ENCODE measurements at regions not wholly inside any gene's neighbourhood (a gene's known extent, or its start where the extent isn't known, plus 50 kb on each side); places are given as distances from the start of the nearest gene placed in this dataset.
"Not testable (repeated sequence)": the region's sequence is repeated elsewhere in the genome, so short reads cannot be mapped to it uniquely, and the experiment has no call there.

GRCh38 chr5:144060091-144060490 is 110.4 kb downstream of the YIPF5 start:
- CTCF ChIA-PET; POLR2A ChIA-PET; H3K36me3 ChIP-seq (replicated peaks in 1 of 2; ENCODE audit: control insufficient read depth in 1 of 2, insufficient read depth in 2 of 2, low read length in 1 of 2); H2AFZ ChIP-seq (ENCODE audit: low read depth); DNase-seq; H3F3A ChIP-seq (replicated peaks; ENCODE audit: insufficient read depth); H3K27me3 ChIP-seq (ENCODE audit: insufficient read depth); H3K9me3 ChIP-seq; H3K4me2 ChIP-seq; H4K20me1 ChIP-seq (ENCODE audit: insufficient read depth); H3K9me2 ChIP-seq; H3K27ac ChIP-seq (ENCODE audit: low read depth in 2 of 2, low read length in 1 of 2); H3K9ac ChIP-seq; H3K79me2 ChIP-seq (ENCODE audit: insufficient read depth); H3K4me3 ChIP-seq (ENCODE audit: low read depth in 2 of 2, low read length in 1 of 2); H3K4me1 ChIP-seq (ENCODE audit: control insufficient read depth in 1 of 2, insufficient read depth in 2 of 2, low read depth in 1 of 2, low read length in 1 of 2): not testable (repeated sequence)
- 94% methylated on average over 2 of the region's 2 CpGs for WGBS (ENCODE audit: low lambda C conversion rate)

GRCh38 chr5:144060598-144060997 is 109.9 kb downstream of the YIPF5 start:
- no peaks in the 10 kb centered on the region for H3F3A ChIP-seq (replicated peaks; ENCODE audit: insufficient read depth)
- H3K4me2 ChIP-seq = no peak overlapping the region
- H3K9ac ChIP-seq = no peak overlapping the region
- no peak overlapping the region for H3K27ac ChIP-seq (ENCODE audit: low read depth in 2 of 2, low read length in 1 of 2)
- H3K79me2 ChIP-seq (ENCODE audit: insufficient read depth) = no peaks in the 10 kb centered on the region
- H3K4me1 ChIP-seq (ENCODE audit: control insufficient read depth in 1 of 2, insufficient read depth in 2 of 2, low read depth in 1 of 2, low read length in 1 of 2) = no peaks in the 10 kb centered on the region
- no peak for DNase-seq
- WGBS (ENCODE audit: low lambda C conversion rate) = 88% methylated on average over 2 of the region's 2 CpGs
- POLR2A ChIA-PET = no interaction called here
- no peaks in the 10 kb centered on the region for H3K9me2 ChIP-seq
- no peak overlapping the region for H3K4me3 ChIP-seq (ENCODE audit: low read depth in 2 of 2, low read length in 1 of 2)
- TF ChIP-seq MXI1 (IDR thresholded peaks at IDR 0.05; ENCODE audit: low read depth, low read length) = no peak
- no peak for TF ChIP-seq NFIC (IDR thresholded peaks at IDR 0.05; ENCODE audit: borderline replicate concordance)
- TF ChIP-seq ZBTB33 (IDR thresholded peaks at IDR 0.05; ENCODE audit: borderline replicate concordance, low read depth) = no peak
- TF ChIP-seq USF2 (IDR thresholded peaks at IDR 0.05; ENCODE audit: borderline replicate concordance, low read depth, low read length) = no peak
- TF ChIP-seq EZH2phosphoT487 (IDR thresholded peaks at IDR 0.05; ENCODE audit: borderline replicate concordance, low read depth) = no peak
- no peak for TF ChIP-seq TEAD4 (IDR thresholded peaks at IDR 0.05; ENCODE audit: borderline replicate concordance, insufficient read depth)
- TF ChIP-seq SMC3 (IDR thresholded peaks at IDR 0.05; ENCODE audit: low read depth, low read length) = no peak
- no peak for TF ChIP-seq RAD21 (IDR thresholded peaks at IDR 0.05; ENCODE audit: low read length)
- TF ChIP-seq RXRA (IDR thresholded peaks at IDR 0.05; ENCODE audit: borderline replicate concordance, low read depth) = no peak
- no peak for TF ChIP-seq RCOR1 (IDR thresholded peaks at IDR 0.05; ENCODE audit: low read length)
- no peak for TF ChIP-seq PBX3 (IDR thresholded peaks at IDR 0.05)
- no peak for TF ChIP-seq NRF1 (IDR thresholded peaks at IDR 0.05; ENCODE audit: low read depth, low read length)
- TF ChIP-seq EP300 (IDR thresholded peaks at IDR 0.05; ENCODE audit: borderline replicate concordance in 1 of 2, low read depth in 1 of 2, low read length in 1 of 2) = no peak
- TF ChIP-seq ELF1 (IDR thresholded peaks at IDR 0.05) = no peak
- peaks cover 3% of the 10 kb centered on the region; the same call in 1 of the 2 replicates for H3K9me3 ChIP-seq
- CTCF ChIA-PET = no interaction called here
- no peak overlapping the region for H2AFZ ChIP-seq (ENCODE audit: low read depth)
- no peaks in the 10 kb centered on the region for H3K27me3 ChIP-seq (ENCODE audit: insufficient read depth)
- H3K36me3 ChIP-seq (replicated peaks in 1 of 2; ENCODE audit: control insufficient read depth in 1 of 2, insufficient read depth in 2 of 2, low read length in 1 of 2) = no peaks in the 10 kb centered on the region
- no peaks in the 10 kb centered on the region for H4K20me1 ChIP-seq (ENCODE audit: insufficient read depth)
